ENCODE measurements at regions not wholly inside any gene's neighbourhood (a gene's known extent, or its start where the extent isn't known, plus 50 kb on each side); places are given as distances from the start of the nearest gene placed in this dataset.

DNA sequence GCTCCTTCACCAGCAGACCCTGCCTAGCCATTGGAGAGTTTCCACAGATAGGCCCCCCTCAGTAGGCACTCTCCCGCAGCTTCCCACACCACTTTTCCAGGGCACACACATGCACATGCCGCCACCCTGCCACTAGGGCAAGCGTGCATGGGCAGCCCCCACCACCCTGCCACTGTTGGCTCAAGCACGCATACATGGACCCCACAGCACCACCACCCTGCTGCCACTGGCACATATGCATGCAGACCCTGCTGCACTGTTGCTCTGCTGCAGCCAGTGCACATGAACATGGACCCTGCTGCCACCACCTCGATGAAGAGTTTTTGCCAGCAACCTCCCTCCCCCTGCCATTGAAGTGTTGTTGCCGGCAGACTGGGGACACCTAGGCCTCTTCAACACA, 154.9 kb downstream of the FTCDNL1 start:
- no peak overlapping the region for H3K4me3 ChIP-seq (ENCODE audit: low read depth in 2 of 2, low read length in 1 of 2)
- H3K9me2 ChIP-seq = no peaks in the 10 kb centered on the region
- no peaks in the 10 kb centered on the region for H3F3A ChIP-seq (replicated peaks; ENCODE audit: insufficient read depth)
- no peaks in the 10 kb centered on the region for H3K79me2 ChIP-seq (ENCODE audit: insufficient read depth)
- H3K27ac ChIP-seq (ENCODE audit: low read depth in 2 of 2, low read length in 1 of 2) = no peak overlapping the region
- TF ChIP-seq FOXJ3 (CRISPR knock-in tag; IDR thresholded peaks at IDR 0.05) = no peak
- TF ChIP-seq, protein P1, sequence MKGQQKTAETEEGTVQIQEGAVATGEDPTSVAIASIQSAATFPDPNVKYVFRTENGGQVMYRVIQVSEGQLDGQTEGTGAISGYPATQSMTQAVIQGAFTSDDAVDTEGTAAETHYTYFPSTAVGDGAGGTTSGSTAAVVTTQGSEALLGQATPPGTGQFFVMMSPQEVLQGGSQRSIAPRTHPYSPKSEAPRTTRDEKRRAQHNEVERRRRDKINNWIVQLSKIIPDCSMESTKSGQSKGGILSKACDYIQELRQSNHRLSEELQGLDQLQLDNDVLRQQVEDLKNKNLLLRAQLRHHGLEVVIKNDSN (IDR thresholded peaks at IDR 0.05; ENCODE audit: borderline replicate concordance, low read depth) = no peak
- TF ChIP-seq, protein P2, sequence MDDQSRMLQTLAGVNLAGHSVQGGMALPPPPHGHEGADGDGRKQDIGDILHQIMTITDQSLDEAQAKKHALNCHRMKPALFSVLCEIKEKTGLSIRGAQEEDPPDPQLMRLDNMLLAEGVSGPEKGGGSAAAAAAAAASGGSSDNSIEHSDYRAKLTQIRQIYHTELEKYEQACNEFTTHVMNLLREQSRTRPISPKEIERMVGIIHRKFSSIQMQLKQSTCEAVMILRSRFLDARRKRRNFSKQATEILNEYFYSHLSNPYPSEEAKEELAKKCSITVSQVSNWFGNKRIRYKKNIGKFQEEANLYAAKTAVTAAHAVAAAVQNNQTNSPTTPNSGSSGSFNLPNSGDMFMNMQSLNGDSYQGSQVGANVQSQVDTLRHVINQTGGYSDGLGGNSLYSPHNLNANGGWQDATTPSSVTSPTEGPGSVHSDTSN (IDR thresholded peaks at IDR 0.05) = no peak
- no peak for TF ChIP-seq TAF1 (IDR thresholded peaks at IDR 0.05; ENCODE audit: borderline replicate concordance, low read depth, low read length)
- TF ChIP-seq, protein P3, sequence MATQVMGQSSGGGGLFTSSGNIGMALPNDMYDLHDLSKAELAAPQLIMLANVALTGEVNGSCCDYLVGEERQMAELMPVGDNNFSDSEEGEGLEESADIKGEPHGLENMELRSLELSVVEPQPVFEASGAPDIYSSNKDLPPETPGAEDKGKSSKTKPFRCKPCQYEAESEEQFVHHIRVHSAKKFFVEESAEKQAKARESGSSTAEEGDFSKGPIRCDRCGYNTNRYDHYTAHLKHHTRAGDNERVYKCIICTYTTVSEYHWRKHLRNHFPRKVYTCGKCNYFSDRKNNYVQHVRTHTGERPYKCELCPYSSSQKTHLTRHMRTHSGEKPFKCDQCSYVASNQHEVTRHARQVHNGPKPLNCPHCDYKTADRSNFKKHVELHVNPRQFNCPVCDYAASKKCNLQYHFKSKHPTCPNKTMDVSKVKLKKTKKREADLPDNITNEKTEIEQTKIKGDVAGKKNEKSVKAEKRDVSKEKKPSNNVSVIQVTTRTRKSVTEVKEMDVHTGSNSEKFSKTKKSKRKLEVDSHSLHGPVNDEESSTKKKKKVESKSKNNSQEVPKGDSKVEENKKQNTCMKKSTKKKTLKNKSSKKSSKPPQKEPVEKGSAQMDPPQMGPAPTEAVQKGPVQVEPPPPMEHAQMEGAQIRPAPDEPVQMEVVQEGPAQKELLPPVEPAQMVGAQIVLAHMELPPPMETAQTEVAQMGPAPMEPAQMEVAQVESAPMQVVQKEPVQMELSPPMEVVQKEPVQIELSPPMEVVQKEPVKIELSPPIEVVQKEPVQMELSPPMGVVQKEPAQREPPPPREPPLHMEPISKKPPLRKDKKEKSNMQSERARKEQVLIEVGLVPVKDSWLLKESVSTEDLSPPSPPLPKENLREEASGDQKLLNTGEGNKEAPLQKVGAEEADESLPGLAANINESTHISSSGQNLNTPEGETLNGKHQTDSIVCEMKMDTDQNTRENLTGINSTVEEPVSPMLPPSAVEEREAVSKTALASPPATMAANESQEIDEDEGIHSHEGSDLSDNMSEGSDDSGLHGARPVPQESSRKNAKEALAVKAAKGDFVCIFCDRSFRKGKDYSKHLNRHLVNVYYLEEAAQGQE (IDR thresholded peaks at IDR 0.05; ENCODE audit: low read depth, low read length) = no peak
- TF ChIP-seq FOSL2 (IDR thresholded peaks at IDR 0.05; ENCODE audit: borderline replicate concordance, low read depth) = no peak
- TF ChIP-seq TCF12 (IDR thresholded peaks at IDR 0.05) = no peak
- TF ChIP-seq RFX5 (IDR thresholded peaks at IDR 0.05; ENCODE audit: low read length) = no peak
- TF ChIP-seq RCOR1 (IDR thresholded peaks at IDR 0.05; ENCODE audit: low read length) = no peak
- TF ChIP-seq, protein P4, sequence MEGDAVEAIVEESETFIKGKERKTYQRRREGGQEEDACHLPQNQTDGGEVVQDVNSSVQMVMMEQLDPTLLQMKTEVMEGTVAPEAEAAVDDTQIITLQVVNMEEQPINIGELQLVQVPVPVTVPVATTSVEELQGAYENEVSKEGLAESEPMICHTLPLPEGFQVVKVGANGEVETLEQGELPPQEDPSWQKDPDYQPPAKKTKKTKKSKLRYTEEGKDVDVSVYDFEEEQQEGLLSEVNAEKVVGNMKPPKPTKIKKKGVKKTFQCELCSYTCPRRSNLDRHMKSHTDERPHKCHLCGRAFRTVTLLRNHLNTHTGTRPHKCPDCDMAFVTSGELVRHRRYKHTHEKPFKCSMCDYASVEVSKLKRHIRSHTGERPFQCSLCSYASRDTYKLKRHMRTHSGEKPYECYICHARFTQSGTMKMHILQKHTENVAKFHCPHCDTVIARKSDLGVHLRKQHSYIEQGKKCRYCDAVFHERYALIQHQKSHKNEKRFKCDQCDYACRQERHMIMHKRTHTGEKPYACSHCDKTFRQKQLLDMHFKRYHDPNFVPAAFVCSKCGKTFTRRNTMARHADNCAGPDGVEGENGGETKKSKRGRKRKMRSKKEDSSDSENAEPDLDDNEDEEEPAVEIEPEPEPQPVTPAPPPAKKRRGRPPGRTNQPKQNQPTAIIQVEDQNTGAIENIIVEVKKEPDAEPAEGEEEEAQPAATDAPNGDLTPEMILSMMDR (IDR thresholded peaks at IDR 0.05) = no peak
- TF ChIP-seq JUND (IDR thresholded peaks at IDR 0.05) = no peak
- TF ChIP-seq YY1 (IDR thresholded peaks at IDR 0.05; ENCODE audit: low read depth) = no peak
- no peak for TF ChIP-seq RXRA (IDR thresholded peaks at IDR 0.05; ENCODE audit: borderline replicate concordance, low read depth)
- TF ChIP-seq NFIC (IDR thresholded peaks at IDR 0.05; ENCODE audit: borderline replicate concordance) = no peak
- TF ChIP-seq TEAD4 (IDR thresholded peaks at IDR 0.05; ENCODE audit: borderline replicate concordance, insufficient read depth) = no peak
- 46% methylated on average over 3 of the region's 6 CpGs for WGBS (ENCODE audit: low lambda C conversion rate)
- no peaks in the 10 kb centered on the region for H4K20me1 ChIP-seq (ENCODE audit: insufficient read depth)
- H3K4me1 ChIP-seq (ENCODE audit: control insufficient read depth in 1 of 2, insufficient read depth in 2 of 2, low read depth in 1 of 2, low read length in 1 of 2) = no peaks in the 10 kb centered on the region
- H3K27me3 ChIP-seq (ENCODE audit: insufficient read depth) = no peaks in the 10 kb centered on the region
- no peak overlapping the region for H2AFZ ChIP-seq (ENCODE audit: low read depth)
- no peaks in the 10 kb centered on the region for H3K9me3 ChIP-seq
- no peak overlapping the region for H3K4me2 ChIP-seq
- no peak for DNase-seq
- ChIA-PET CTCF (no interaction called here), POLR2A (no interaction called here)
- H3K36me3 ChIP-seq (replicated peaks in 1 of 2; ENCODE audit: control insufficient read depth in 1 of 2, insufficient read depth in 2 of 2, low read length in 1 of 2) = no peaks in the 10 kb centered on the region
- H3K9ac ChIP-seq = no peak overlapping the region

All from SK-N-SH (cell line).